ENCODE measurements at regions not wholly inside any gene's neighbourhood (a gene's known extent, or its start where the extent isn't known, plus 50 kb on each side); places are given as distances from the start of the nearest gene placed in this dataset.

DNA sequence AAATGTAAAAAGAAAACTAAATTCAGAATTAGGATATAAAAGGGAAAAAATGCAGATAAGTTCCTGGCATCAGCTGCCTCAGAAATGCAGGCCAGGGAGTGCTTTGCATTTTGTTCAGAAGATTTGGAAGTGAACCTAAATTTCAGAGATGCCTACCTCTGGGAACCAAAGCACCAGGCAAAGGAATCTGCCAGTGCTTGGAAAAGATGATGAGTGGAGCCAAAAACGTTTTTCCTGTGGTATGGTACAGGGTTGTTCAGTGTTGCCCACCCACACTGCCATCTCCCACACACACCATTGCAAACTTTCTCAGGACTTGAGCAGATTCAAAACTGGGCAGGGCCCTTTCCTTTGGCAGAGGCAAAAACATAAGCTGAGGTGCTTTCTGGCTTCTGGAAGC lies 349.5 kb downstream of the TGFB2 start:
- Histone ChIP-seq H3K9me3 (ENCODE audit: control insufficient read depth in 1 of 2, insufficient read depth in 1 of 2, low read depth in 1 of 2, low read length in 2 of 2) (no peaks in the 10 kb centered on the region), H3K36me3 (ENCODE audit: control insufficient read depth in 1 of 2, insufficient read depth in 2 of 2, low read length in 2 of 2) (no peaks in the 10 kb centered on the region), H3K79me2 (ENCODE audit: insufficient read depth, low read length) (no peaks in the 10 kb centered on the region), H3K9ac (ENCODE audit: low read length) (no peak overlapping the region), H3K27me3 (ENCODE audit: insufficient read depth, low read length) (no peaks in the 10 kb centered on the region), H3K4me3 (replicated peaks in 1 of 2; ENCODE audit: low read depth in 1 of 2, low read length in 2 of 2) (no peak overlapping the region), H3K9me2 (ENCODE audit: insufficient read depth) (0 out of 2 replicates have a peak, but pooled peaks cover 2% of the 10 kb centered on the region), H2AFZ (ENCODE audit: low read depth, low read length, poor library complexity, severe bottlenecking) (no peak overlapping the region), H3K4me2 (ENCODE audit: low read length) (no peak overlapping the region), H4K20me1 (ENCODE audit: insufficient read depth) (no peaks in the 10 kb centered on the region), H3K4me1 (ENCODE audit: control insufficient read depth in 1 of 2, insufficient read depth in 2 of 2, low read length in 2 of 2) (no peaks in the 10 kb centered on the region), H3K27ac (ENCODE audit: low read depth, low read length) (no peak overlapping the region)
- POLR2A ChIA-PET: interaction anchor here (0.6 kb wide), 1 partner anchor 327 kb away, joined by 3 read pairs; no protein-coding TSS in a partner anchor
- TF ChIP-seq CEBPB (IDR thresholded peaks at IDR 0.05; ENCODE audit: low read depth) (no peak), EGR1 (IDR thresholded peaks at IDR 0.05; ENCODE audit: low read depth) (no peak), POLR2AphosphoS5 (IDR thresholded peaks at IDR 0.05; ENCODE audit: low read depth, low read length) (no peak), SRF (IDR thresholded peaks at IDR 0.05; ENCODE audit: low read depth) (no peak), ZNF274 (IDR thresholded peaks at IDR 0.05; ENCODE audit: low read depth, low read length) (no peak), ZFX (IDR thresholded peaks at IDR 0.05) (no peak), EZH2phosphoT487 (IDR thresholded peaks at IDR 0.05; ENCODE audit: borderline replicate concordance) (no peak), FOSL1 (IDR thresholded peaks at IDR 0.05; ENCODE audit: low read depth) (no peak), YY1 (IDR thresholded peaks at IDR 0.05; ENCODE audit: extremely low read depth, insufficient replicate concordance, low read depth, low read length) (no peak), RAD21 (IDR thresholded peaks at IDR 0.05; ENCODE audit: low read depth) (no peak)
- TF ChIP-seq, protein P1, sequence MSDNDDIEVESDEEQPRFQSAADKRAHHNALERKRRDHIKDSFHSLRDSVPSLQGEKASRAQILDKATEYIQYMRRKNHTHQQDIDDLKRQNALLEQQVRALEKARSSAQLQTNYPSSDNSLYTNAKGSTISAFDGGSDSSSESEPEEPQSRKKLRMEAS (IDR thresholded peaks at IDR 0.05): no peak
- TF ChIP-seq, protein P2, sequence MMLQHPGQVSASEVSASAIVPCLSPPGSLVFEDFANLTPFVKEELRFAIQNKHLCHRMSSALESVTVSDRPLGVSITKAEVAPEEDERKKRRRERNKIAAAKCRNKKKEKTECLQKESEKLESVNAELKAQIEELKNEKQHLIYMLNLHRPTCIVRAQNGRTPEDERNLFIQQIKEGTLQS (IDR thresholded peaks at IDR 0.05): no peak
- DNase-seq (ENCODE audit: low read depth, low spot score) (no peak), ATAC-seq (no peak)
- CTCF ChIA-PET: no interaction called here
- intact Hi-C loops (cut with micrococcal nuclease): no loop called here
- no TSS peak for BruUV-seq (replicated peaks)
- RAD21 ChIA-PET (ENCODE audit: low non-redundant PET in 1 of 2, low total read pairs in 2 of 2, uncharacterized antibody in 2 of 2, unreplicated experiment in 2 of 2): no interaction called here

DNA sequence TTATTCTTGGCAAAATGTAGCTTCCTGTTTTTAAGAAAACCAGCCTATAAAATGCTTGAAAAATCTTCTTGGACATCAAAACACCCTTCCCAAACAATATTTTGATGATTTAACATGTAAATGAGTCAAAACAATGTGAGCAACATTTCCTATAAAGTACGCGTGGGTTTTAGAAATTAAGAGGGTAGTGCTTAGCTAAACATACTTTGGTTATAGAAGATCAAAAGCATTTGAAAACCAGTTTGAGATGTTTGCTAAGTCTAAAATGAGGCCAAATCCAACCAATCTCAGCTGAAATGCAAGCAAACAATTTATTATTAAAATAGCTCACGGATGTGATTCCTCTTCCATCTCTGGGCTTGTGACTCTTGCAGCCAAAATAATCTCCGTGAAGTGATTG lies 350.4 kb downstream of the TGFB2 start:
- intact Hi-C loops (cut with micrococcal nuclease): no loop called here
- Histone ChIP-seq H3K27ac (ENCODE audit: low read depth, low read length) (no peak overlapping the region), H3K9me3 (ENCODE audit: control insufficient read depth in 1 of 2, insufficient read depth in 1 of 2, low read depth in 1 of 2, low read length in 2 of 2) (no peaks in the 10 kb centered on the region), H3K9me2 (ENCODE audit: insufficient read depth) (0 out of 2 replicates have a peak, but pooled peaks cover 2% of the 10 kb centered on the region), H3K4me2 (ENCODE audit: low read length) (no peak overlapping the region), H3K27me3 (ENCODE audit: insufficient read depth, low read length) (no peaks in the 10 kb centered on the region), H4K20me1 (ENCODE audit: insufficient read depth) (no peaks in the 10 kb centered on the region), H2AFZ (ENCODE audit: low read depth, low read length, poor library complexity, severe bottlenecking) (peak overlapping the region; percentile 27), H3K36me3 (ENCODE audit: control insufficient read depth in 1 of 2, insufficient read depth in 2 of 2, low read length in 2 of 2) (no peaks in the 10 kb centered on the region), H3K9ac (ENCODE audit: low read length) (no peak overlapping the region), H3K4me3 (replicated peaks in 1 of 2; ENCODE audit: low read depth in 1 of 2, low read length in 2 of 2) (no peak overlapping the region), H3K4me1 (ENCODE audit: control insufficient read depth in 1 of 2, insufficient read depth in 2 of 2, low read length in 2 of 2) (no peaks in the 10 kb centered on the region), H3K79me2 (ENCODE audit: insufficient read depth, low read length) (no peaks in the 10 kb centered on the region)
- BruUV-seq (replicated peaks): no TSS peak
- ATAC-seq (no peak), DNase-seq (ENCODE audit: low read depth, low spot score) (no peak)
- RAD21 ChIA-PET (ENCODE audit: low non-redundant PET in 1 of 2, low total read pairs in 2 of 2, uncharacterized antibody in 2 of 2, unreplicated experiment in 2 of 2): no interaction called here
- POLR2A ChIA-PET: interaction anchor here (0.7 kb wide), 1 partner anchor 8 kb away, joined by 3 read pairs; no protein-coding TSS in a partner anchor
- CTCF ChIA-PET: no interaction called here
- TF ChIP-seq, protein P3, sequence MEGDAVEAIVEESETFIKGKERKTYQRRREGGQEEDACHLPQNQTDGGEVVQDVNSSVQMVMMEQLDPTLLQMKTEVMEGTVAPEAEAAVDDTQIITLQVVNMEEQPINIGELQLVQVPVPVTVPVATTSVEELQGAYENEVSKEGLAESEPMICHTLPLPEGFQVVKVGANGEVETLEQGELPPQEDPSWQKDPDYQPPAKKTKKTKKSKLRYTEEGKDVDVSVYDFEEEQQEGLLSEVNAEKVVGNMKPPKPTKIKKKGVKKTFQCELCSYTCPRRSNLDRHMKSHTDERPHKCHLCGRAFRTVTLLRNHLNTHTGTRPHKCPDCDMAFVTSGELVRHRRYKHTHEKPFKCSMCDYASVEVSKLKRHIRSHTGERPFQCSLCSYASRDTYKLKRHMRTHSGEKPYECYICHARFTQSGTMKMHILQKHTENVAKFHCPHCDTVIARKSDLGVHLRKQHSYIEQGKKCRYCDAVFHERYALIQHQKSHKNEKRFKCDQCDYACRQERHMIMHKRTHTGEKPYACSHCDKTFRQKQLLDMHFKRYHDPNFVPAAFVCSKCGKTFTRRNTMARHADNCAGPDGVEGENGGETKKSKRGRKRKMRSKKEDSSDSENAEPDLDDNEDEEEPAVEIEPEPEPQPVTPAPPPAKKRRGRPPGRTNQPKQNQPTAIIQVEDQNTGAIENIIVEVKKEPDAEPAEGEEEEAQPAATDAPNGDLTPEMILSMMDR (IDR thresholded peaks at IDR 0.05 in 2 of 3, conservative IDR thresholded peaks at IDR 0.05 in 1 of 3; ENCODE audit: borderline replicate concordance in 1 of 3, insufficient read depth in 1 of 3, low read depth in 2 of 3, low read length in 2 of 3): no peak
- no peak for TF ChIP-seq ZFX (IDR thresholded peaks at IDR 0.05)
- TF ChIP-seq ELF1 (IDR thresholded peaks at IDR 0.05; ENCODE audit: borderline replicate concordance, low read depth): no peak
- no peak for TF ChIP-seq SP1 (IDR thresholded peaks at IDR 0.05; ENCODE audit: low read depth)
- no peak for TF ChIP-seq EZH2 (IDR thresholded peaks at IDR 0.05)
- TF ChIP-seq, protein P2 (IDR thresholded peaks at IDR 0.05): no peak
- TF ChIP-seq, protein P4, sequence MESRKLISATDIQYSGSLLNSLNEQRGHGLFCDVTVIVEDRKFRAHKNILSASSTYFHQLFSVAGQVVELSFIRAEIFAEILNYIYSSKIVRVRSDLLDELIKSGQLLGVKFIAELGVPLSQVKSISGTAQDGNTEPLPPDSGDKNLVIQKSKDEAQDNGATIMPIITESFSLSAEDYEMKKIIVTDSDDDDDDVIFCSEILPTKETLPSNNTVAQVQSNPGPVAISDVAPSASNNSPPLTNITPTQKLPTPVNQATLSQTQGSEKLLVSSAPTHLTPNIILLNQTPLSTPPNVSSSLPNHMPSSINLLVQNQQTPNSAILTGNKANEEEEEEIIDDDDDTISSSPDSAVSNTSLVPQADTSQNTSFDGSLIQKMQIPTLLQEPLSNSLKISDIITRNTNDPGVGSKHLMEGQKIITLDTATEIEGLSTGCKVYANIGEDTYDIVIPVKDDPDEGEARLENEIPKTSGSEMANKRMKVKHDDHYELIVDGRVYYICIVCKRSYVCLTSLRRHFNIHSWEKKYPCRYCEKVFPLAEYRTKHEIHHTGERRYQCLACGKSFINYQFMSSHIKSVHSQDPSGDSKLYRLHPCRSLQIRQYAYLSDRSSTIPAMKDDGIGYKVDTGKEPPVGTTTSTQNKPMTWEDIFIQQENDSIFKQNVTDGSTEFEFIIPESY (IDR thresholded peaks at IDR 0.05; ENCODE audit: extremely low read depth, insufficient replicate concordance, low read length): no peak
